Activated naive CD8-positive, alpha-beta T cell treated with anti-CD3 and anti-CD28 coated beads, Interleukin-2, amount 10 ng/mL, durations not matched to agents 7 days and 5 days (primary cell): ENCODE measurements at regions not wholly inside any gene's neighbourhood (a gene's known extent, or its start where the extent isn't known, plus 50 kb on each side); places are given as distances from the start of the nearest gene placed in this dataset.

Source experiments
- ATAC-seq: fragments of 150-1000 bp; cut with Tn5 transposase; one replicate; pipeline ENCODE4 v1.10.0; 2021; ENCODE audit warnings: low read depth, moderate library complexity
- POLR2A ChIA-PET: fragments of 350-600 bp; sonication (Branson Sonifier 250); formaldehyde crosslinking; loops from one replicate; lab custom pipeline; 2021; ENCODE audit warnings: antibody characterized with exemption; lab: Charles Lee
- DNase-seq: peaks from one replicate; pipeline ENCODE4 v3.0.0; 2021
- H3K27ac Mint-ChIP-seq: one replicate; pipeline ENCODE4 v1.8.0; 2022; ENCODE audit warnings: mild to moderate bottlenecking, mixed read lengths
- H3K27me3 Mint-ChIP-seq: one replicate; pipeline ENCODE4 v1.8.0; 2022; ENCODE audit warnings: mild to moderate bottlenecking, moderate library complexity, mixed read lengths
- H3K36me3 Mint-ChIP-seq: one replicate; pipeline ENCODE4 v1.8.0; 2021; ENCODE audit warnings: mild to moderate bottlenecking, mixed read lengths
- H3K4me1 Mint-ChIP-seq: one replicate; pipeline ENCODE4 v1.8.0; 2021; ENCODE audit warnings: mixed read lengths
- H3K4me3 Mint-ChIP-seq: one replicate; pipeline ENCODE4 v1.8.0; 2022; ENCODE audit warnings: mild to moderate bottlenecking, moderate library complexity, mixed read lengths
- H3K9me3 Mint-ChIP-seq: one replicate; pipeline ENCODE4 v1.8.0; 2021; ENCODE audit warnings: mixed read lengths

DNA sequence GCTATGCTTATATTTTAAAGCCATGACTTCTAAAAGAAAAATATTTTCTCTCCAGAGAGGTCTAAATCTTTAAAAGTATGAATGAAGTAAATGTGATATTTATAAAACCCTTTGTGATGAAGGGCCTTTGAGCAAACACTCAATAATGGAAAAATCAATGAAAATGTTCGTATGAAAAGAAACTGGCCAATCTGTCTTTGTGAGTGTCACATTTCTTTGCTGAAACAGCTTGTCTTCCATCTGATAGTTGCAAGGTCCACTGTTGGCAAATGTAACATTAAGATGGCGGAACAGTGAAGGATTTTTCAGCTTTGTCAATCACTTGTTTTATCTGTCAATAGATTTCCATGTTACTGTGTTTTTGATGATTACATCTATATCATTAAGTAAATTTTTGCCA is 162.9 kb upstream of the GATA6 start:
- Mint-ChIP-seq H3K27ac (no peak overlapping the region), H3K4me3 (no peak overlapping the region), H3K36me3 (no peaks in the 10 kb centered on the region), H3K9me3 (peaks cover 4% of the 10 kb centered on the region), H3K27me3 (no peaks in the 10 kb centered on the region), H3K4me1 (no peaks in the 10 kb centered on the region)
- no peak for DNase-seq
- ATAC-seq, result no peak
- POLR2A ChIA-PET, result no interaction called here

DNA sequence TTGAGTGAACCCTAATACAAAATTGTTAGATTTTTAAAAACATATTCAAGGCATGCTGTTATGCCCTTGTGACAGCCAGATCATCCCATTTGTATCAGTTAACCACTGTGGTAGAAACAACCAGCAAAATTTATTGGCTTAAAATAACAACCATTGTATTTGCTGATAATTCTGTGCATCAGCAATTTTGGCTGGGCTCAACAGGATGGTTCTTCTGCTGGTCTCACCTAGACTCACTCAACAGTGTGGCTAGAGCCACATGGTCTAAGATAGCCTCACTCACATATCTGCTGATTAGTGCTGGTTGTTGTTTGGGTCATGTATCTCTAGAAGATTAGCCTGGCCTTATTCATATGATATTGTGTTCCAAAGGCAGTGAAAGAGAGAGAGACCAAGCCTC is 160.1 kb upstream of the GATA6 start:
- H3K4me1 Mint-ChIP-seq, result no peaks in the 10 kb centered on the region
- H3K4me3 Mint-ChIP-seq, result no peak overlapping the region
- ATAC-seq, result no peak
- POLR2A ChIA-PET, result no interaction called here
- no peak overlapping the region for H3K27ac Mint-ChIP-seq
- H3K36me3 Mint-ChIP-seq, result no peaks in the 10 kb centered on the region
- no peak for DNase-seq
- peaks cover 2% of the 10 kb centered on the region for H3K27me3 Mint-ChIP-seq
- H3K9me3 Mint-ChIP-seq, result peaks cover 10% of the 10 kb centered on the region

GRCh38 chr18:22013993-22014392 is 155.4 kb upstream of the GATA6 start:
- peaks cover 2% of the 10 kb centered on the region for H3K27me3 Mint-ChIP-seq
- no peak overlapping the region for H3K27ac Mint-ChIP-seq
- H3K36me3 Mint-ChIP-seq, result peaks cover 2% of the 10 kb centered on the region
- peaks cover 3% of the 10 kb centered on the region for H3K4me1 Mint-ChIP-seq
- ATAC-seq (no peak), DNase-seq (no peak)
- POLR2A ChIA-PET, result no interaction called here
- no peak overlapping the region for H3K4me3 Mint-ChIP-seq
- H3K9me3 Mint-ChIP-seq, result peaks cover 11% of the 10 kb centered on the region

- peaks cover 10% of the 10 kb centered on the region for H3K9me3 Mint-ChIP-seq
- peaks cover 5% of the 10 kb centered on the region for H3K4me1 Mint-ChIP-seq
- no peak overlapping the region for H3K4me3 Mint-ChIP-seq
- peaks cover 2% of the 10 kb centered on the region for H3K27me3 Mint-ChIP-seq
- DNase-seq, result no peak
- no peak overlapping the region for H3K27ac Mint-ChIP-seq
- POLR2A ChIA-PET, result no interaction called here
- peaks cover 2% of the 10 kb centered on the region for H3K36me3 Mint-ChIP-seq
- ATAC-seq, result no peak
Measured at GRCh38 chr18:22015156-22015555, 154.2 kb upstream of the GATA6 start.

- no peak for ATAC-seq
- peaks cover 5% of the 10 kb centered on the region for H3K4me1 Mint-ChIP-seq
- no peak overlapping the region for H3K4me3 Mint-ChIP-seq
Measured at GRCh38 chr18:22018366-22018765, 151.0 kb upstream of the GATA6 start.

DNA sequence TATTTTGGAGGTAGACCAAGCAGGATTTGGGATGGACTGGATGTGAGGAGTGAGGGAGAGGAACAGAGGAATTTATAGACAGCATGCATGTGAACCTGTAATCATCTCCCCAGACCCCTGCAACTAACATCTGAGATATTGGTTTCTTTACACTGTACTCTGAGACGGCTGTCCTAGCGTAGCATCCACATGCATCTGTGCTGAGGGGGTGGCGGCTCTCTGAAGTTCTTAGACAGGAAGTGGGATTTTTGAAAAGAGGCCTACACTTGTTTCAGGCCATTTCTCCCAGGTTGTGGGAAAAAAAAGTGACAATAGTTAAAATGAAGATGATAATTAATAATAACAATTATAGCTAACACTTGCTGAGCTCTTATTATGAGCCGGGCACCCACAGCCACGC is 150.2 kb upstream of the GATA6 start:
- no peak for ATAC-seq
- H3K27ac Mint-ChIP-seq, result no peak overlapping the region
- POLR2A ChIA-PET, result no interaction called here
- H3K27me3 Mint-ChIP-seq, result no peaks in the 10 kb centered on the region
- H3K9me3 Mint-ChIP-seq, result peaks cover 2% of the 10 kb centered on the region
- no peak overlapping the region for H3K4me3 Mint-ChIP-seq
- H3K36me3 Mint-ChIP-seq, result peaks cover 2% of the 10 kb centered on the region
- no peak for DNase-seq
- H3K4me1 Mint-ChIP-seq, result peaks cover 5% of the 10 kb centered on the region

More at GRCh38 chr18:22018366-22018765, 151.0 kb upstream of the GATA6 start:
- POLR2A ChIA-PET, result no interaction called here
- DNase-seq, result no peak
- peaks cover 2% of the 10 kb centered on the region for H3K27me3 Mint-ChIP-seq
- peaks cover 4% of the 10 kb centered on the region for H3K9me3 Mint-ChIP-seq
- no peak overlapping the region for H3K27ac Mint-ChIP-seq
- H3K36me3 Mint-ChIP-seq, result peaks cover 2% of the 10 kb centered on the region

DNA sequence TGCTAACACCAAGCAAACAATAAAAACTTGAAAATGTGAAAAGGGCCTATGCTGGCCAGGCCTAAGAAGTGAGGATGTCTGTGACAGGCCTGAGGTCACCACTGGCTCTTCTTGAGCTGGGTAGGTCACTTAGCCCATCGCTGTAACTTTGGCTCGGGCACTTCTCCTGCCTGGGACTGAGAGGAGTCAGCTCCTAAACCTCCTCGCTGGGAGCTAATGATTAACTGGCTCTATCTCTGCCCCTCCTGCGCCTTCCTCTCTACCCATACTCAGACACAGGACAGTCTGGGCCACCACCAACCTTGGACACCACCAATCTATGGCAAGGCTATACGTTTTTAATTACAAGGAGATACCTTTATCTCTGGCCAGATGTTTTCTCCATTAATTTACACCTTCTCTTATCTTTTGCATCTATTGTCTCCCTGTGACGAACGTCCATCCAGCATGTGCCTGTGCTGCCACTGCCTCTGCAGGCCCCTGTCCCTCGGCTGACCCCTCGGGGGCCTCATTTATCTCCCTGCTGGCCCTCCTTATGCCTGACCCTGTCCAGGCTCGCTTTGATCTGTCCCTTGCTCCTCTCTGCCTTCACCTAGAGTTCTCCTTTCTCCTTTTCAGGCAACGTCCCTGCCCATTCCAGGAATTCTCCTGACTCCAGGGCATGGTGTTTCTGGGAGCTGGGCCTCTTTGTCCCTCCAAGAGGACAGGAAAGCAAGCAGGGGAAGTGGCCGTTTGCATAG is 149.1 kb upstream of the GATA6 start:
- H3K27me3 Mint-ChIP-seq, result no peaks in the 10 kb centered on the region
- H3K4me1 Mint-ChIP-seq, result peaks cover 5% of the 10 kb centered on the region
- POLR2A ChIA-PET, result no interaction called here
- peaks cover 2% of the 10 kb centered on the region for H3K36me3 Mint-ChIP-seq
- no peak for DNase-seq
- no peak overlapping the region for H3K4me3 Mint-ChIP-seq
- H3K9me3 Mint-ChIP-seq, result peaks cover under 1% of the 10 kb centered on the region
- H3K27ac Mint-ChIP-seq, result no peak overlapping the region
- no peak for ATAC-seq

DNA sequence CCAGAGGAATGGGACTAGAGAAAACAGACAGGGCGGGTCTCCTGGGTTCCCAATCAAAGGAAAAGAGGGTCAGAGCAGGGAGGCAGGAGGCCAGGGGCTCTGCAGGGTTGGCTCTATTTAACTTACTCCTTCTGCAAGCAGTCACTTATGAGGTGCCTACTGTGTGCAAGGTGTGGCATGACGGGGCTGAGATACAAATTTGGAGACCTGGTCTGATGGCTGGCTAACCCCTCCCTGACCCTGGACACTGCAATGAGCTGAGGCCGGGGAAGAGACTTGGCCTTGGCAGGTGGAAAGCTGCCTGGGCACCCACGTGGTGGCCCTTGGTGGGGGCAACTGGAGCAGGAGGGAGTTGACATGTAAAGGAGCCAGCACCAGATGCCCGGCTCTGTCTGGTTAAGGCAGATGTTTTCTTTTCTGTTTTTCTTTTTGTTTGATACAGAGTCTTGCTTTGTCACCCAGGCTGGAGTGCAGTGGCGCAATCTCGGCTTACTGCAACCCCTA is 148.5 kb upstream of the GATA6 start:
- peaks cover 5% of the 10 kb centered on the region for H3K4me1 Mint-ChIP-seq
- no peaks in the 10 kb centered on the region for H3K27me3 Mint-ChIP-seq
- H3K4me3 Mint-ChIP-seq, result no peak overlapping the region
- DNase-seq (no peak), ATAC-seq (no peak)
- H3K27ac Mint-ChIP-seq, result no peak overlapping the region
- no peaks in the 10 kb centered on the region for H3K9me3 Mint-ChIP-seq
- peaks cover 2% of the 10 kb centered on the region for H3K36me3 Mint-ChIP-seq
- POLR2A ChIA-PET, result no interaction called here

- H3K4me3 Mint-ChIP-seq, result no peak overlapping the region
- no peaks in the 10 kb centered on the region for H3K27me3 Mint-ChIP-seq
- ATAC-seq, result no peak
- no peak overlapping the region for H3K27ac Mint-ChIP-seq
- no peak for DNase-seq
- H3K36me3 Mint-ChIP-seq, result peaks cover 2% of the 10 kb centered on the region
- POLR2A ChIA-PET, result no interaction called here
- no peaks in the 10 kb centered on the region for H3K9me3 Mint-ChIP-seq
- H3K4me1 Mint-ChIP-seq, result peaks cover 5% of the 10 kb centered on the region
Measured at GRCh38 chr18:22021701-22022100, 147.7 kb upstream of the GATA6 start.

DNA sequence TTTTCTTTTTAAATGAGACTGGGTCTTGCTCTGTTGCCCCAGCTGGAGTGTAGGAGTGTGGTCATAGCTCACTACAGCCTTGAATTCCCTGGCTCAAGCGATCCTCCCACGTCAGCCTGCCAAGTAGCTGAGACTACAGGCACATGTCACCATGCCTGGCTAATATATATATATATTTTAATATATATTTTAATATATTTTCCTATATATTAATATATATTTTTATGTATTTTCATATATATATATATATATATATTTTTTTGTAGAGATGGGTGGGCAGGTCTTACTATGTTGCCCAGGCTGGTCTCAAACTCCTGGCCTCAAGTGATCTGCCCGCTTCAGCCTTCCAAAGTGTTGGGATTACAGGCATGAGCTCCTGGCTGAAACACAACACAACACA is 144.5 kb upstream of the GATA6 start:
- H3K4me3 Mint-ChIP-seq, result no peak overlapping the region
- H3K27me3 Mint-ChIP-seq, result no peaks in the 10 kb centered on the region
- no peak for DNase-seq
- no peaks in the 10 kb centered on the region for H3K9me3 Mint-ChIP-seq
- no peaks in the 10 kb centered on the region for H3K36me3 Mint-ChIP-seq
- H3K4me1 Mint-ChIP-seq, result no peaks in the 10 kb centered on the region
- no peak for ATAC-seq
- POLR2A ChIA-PET, result no interaction called here
- H3K27ac Mint-ChIP-seq, result no peak overlapping the region

GRCh38 chr18:22026362-22026761 is 143.0 kb upstream of the GATA6 start:
- no peak overlapping the region for H3K4me3 Mint-ChIP-seq
- H3K27me3 Mint-ChIP-seq, result no peaks in the 10 kb centered on the region
- POLR2A ChIA-PET, result no interaction called here

GRCh38 chr18:22026889-22027288 is 142.5 kb upstream of the GATA6 start:
- Mint-ChIP-seq H3K4me1 (no peaks in the 10 kb centered on the region), H3K9me3 (no peaks in the 10 kb centered on the region), H3K4me3 (no peak overlapping the region), H3K27ac (no peak overlapping the region), H3K36me3 (no peaks in the 10 kb centered on the region), H3K27me3 (no peaks in the 10 kb centered on the region)
- DNase-seq, result no peak
- POLR2A ChIA-PET, result no interaction called here
- no peak for ATAC-seq

More at GRCh38 chr18:22026362-22026761, 143.0 kb upstream of the GATA6 start:
- H3K27ac Mint-ChIP-seq, result no peak overlapping the region
- DNase-seq (no peak), ATAC-seq (no peak)
- no peaks in the 10 kb centered on the region for H3K9me3 Mint-ChIP-seq
- no peaks in the 10 kb centered on the region for H3K36me3 Mint-ChIP-seq
- H3K4me1 Mint-ChIP-seq, result no peaks in the 10 kb centered on the region

DNA sequence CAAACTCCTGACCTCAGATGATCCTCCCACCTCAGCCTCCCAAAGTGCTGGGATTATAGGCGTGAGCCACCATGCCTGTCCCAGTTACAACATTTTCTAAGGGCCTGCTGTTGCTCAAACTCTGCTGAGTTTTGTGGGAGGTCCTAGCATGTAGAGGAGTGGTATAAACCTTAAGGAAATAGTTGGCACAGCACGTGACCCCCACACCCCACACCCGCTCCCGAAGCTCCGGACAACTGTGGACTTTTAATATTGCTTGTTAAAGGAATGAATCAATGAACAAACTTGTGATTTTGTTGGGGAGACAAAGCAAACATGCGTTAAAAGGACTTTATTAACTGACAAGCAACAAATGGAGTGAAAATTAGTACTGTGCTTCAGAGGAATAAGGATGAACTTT is 137.8 kb upstream of the GATA6 start:
- H3K4me1 Mint-ChIP-seq, result no peaks in the 10 kb centered on the region
- no peak for ATAC-seq
- H3K36me3 Mint-ChIP-seq, result no peaks in the 10 kb centered on the region

GRCh38 chr18:22032392-22032961 is 136.9 kb upstream of the GATA6 start:
- no peaks in the 10 kb centered on the region for H3K36me3 Mint-ChIP-seq
- H3K27me3 Mint-ChIP-seq, result no peaks in the 10 kb centered on the region
- ATAC-seq (no peak), DNase-seq (no peak)
- POLR2A ChIA-PET, result no interaction called here
- no peaks in the 10 kb centered on the region for H3K9me3 Mint-ChIP-seq
- no peak overlapping the region for H3K27ac Mint-ChIP-seq
- no peak overlapping the region for H3K4me3 Mint-ChIP-seq
- no peaks in the 10 kb centered on the region for H3K4me1 Mint-ChIP-seq

More for the DNA sequence above, 137.8 kb upstream of the GATA6 start:
- DNase-seq, result no peak
- POLR2A ChIA-PET, result no interaction called here
- Mint-ChIP-seq H3K4me3 (no peak overlapping the region), H3K9me3 (no peaks in the 10 kb centered on the region), H3K27me3 (no peaks in the 10 kb centered on the region), H3K27ac (no peak overlapping the region)
